Mesenchymal stem cell (in vitro differentiated cells and primary cell): ENCODE measurements at regions not wholly inside any gene's neighbourhood (a gene's known extent, or its start where the extent isn't known, plus 50 kb on each side); places are given as distances from the start of the nearest gene placed in this dataset.

Experiments used
- DNase-seq: peaks from one replicate; pipeline ENCODE4 v3.0.0-alpha.2; 2013
- H2AFZ ChIP-seq: one replicate; pipeline ENCODE4 v1.6.1; 2013; ENCODE audit warnings: low read depth, mild to moderate bottlenecking, control low read depth, inconsistent platforms, low read length, moderate library complexity
- H2AK5ac ChIP-seq: 2 replicates; pipeline ENCODE4 v1.6.1; 2013; ENCODE audit warnings: low read length, moderate library complexity, mild to moderate bottlenecking, inconsistent platforms; ENCODE audit not compliant: severe bottlenecking
- H2BK120ac ChIP-seq: one replicate; pipeline ENCODE4 v1.6.1; 2013; ENCODE audit warnings: low read depth, mild to moderate bottlenecking, inconsistent platforms, low read length, moderate library complexity
- H2BK12ac ChIP-seq, 2 experiments: one replicate each; pipeline ENCODE4 v1.6.1; 2013; ENCODE audit warnings: inconsistent platforms in 2 of 2, low read length in 2 of 2, mild to moderate bottlenecking in 2 of 2, moderate library complexity in 2 of 2, control low read depth in 1 of 2
- H2BK15ac ChIP-seq: one replicate; pipeline ENCODE4 v1.6.1; 2013; ENCODE audit warnings: mild to moderate bottlenecking, low read depth, inconsistent platforms; ENCODE audit not compliant: poor library complexity, severe bottlenecking
- H2BK5ac ChIP-seq: 2 replicates; pipeline ENCODE4 v1.6.1; 2013; ENCODE audit warnings: low read depth, mild to moderate bottlenecking, low read length, control low read depth, inconsistent platforms; ENCODE audit not compliant: poor library complexity, severe bottlenecking
- H3K14ac ChIP-seq, 2 experiments: one replicate each; pipeline ENCODE4 v1.6.1; 2013; ENCODE audit warnings: inconsistent platforms in 2 of 2, low read length in 2 of 2, control low read depth in 1 of 2, mild to moderate bottlenecking in 1 of 2, moderate library complexity in 1 of 2
- H3K18ac ChIP-seq, 2 experiments: one replicate each; pipeline ENCODE4 v1.6.1; 2013; ENCODE audit warnings: inconsistent platforms in 2 of 2, low read length in 2 of 2, control low read depth in 1 of 2, low read depth in 1 of 2, mild to moderate bottlenecking in 1 of 2
- H3K23ac ChIP-seq, 2 experiments: one replicate each; pipeline ENCODE4 v1.6.1; 2013; ENCODE audit warnings: inconsistent platforms in 2 of 2, low read length in 2 of 2, mild to moderate bottlenecking in 2 of 2, moderate library complexity in 2 of 2, control low read depth in 1 of 2
- H3K27ac ChIP-seq: 2 replicates; pipeline ENCODE4 v1.5.1; 2013; ENCODE audit warnings: mild to moderate bottlenecking, moderate library complexity, low read length, control low read depth, inconsistent platforms; ENCODE audit not compliant: poor library complexity, severe bottlenecking
- H3K27me3 ChIP-seq, 2 experiments: 2 replicates each; pipeline versions ENCODE4 v1.6.1 to v1.7.0; 2013; ENCODE audit warnings: low read length in 2 of 2, mild to moderate bottlenecking in 2 of 2, moderate library complexity in 2 of 2, control low read depth in 1 of 2, inconsistent platforms in 1 of 2; ENCODE audit not compliant: control insufficient read depth in 1 of 2, insufficient read depth in 1 of 2
- H3K36me3 ChIP-seq, 2 experiments: 2 replicates each; pipeline versions ENCODE4 v1.6.1 to v1.7.0; 2013; ENCODE audit warnings: low read length in 2 of 2, control low read depth in 1 of 2, inconsistent platforms in 1 of 2, low read depth in 1 of 2, mild to moderate bottlenecking in 1 of 2; ENCODE audit not compliant: insufficient read depth in 2 of 2, control insufficient read depth in 1 of 2
- H3K4ac ChIP-seq, 2 experiments: one replicate each; pipeline ENCODE4 v1.6.1; 2013; ENCODE audit warnings: inconsistent platforms in 2 of 2, low read length in 2 of 2, mild to moderate bottlenecking in 2 of 2, moderate library complexity in 2 of 2, control low read depth in 1 of 2, low read depth in 1 of 2
- H3K4me1 ChIP-seq: 2 replicates; pipeline ENCODE4 v1.6.1; 2013; ENCODE audit warnings: low read depth, low read length, control low read depth; ENCODE audit not compliant: control insufficient read depth, insufficient read depth
- H3K4me2 ChIP-seq: 2 replicates; pipeline ENCODE4 v1.6.1; 2013; ENCODE audit warnings: low read length, mild to moderate bottlenecking, inconsistent platforms; ENCODE audit not compliant: poor library complexity, severe bottlenecking
- H3K4me3 ChIP-seq, 2 experiments: 2 replicates each; pipeline versions ENCODE4 v1.5.1 to v1.7.0; 2013; ENCODE audit warnings: low read length in 2 of 2, mild to moderate bottlenecking in 2 of 2, control low read depth in 1 of 2, low read depth in 1 of 2; ENCODE audit not compliant: insufficient read depth in 1 of 2
- H3K79me1 ChIP-seq: replicated peaks from 2 replicates; pipeline ENCODE4 v1.6.1; 2013; ENCODE audit warnings: mild to moderate bottlenecking, control low read depth, low read length, inconsistent platforms; ENCODE audit not compliant: poor library complexity, severe bottlenecking
- H3K9ac ChIP-seq: 2 replicates; pipeline ENCODE4 v1.7.0; 2013; ENCODE audit warnings: mild to moderate bottlenecking, low read length, moderate library complexity
- H3K9me3 ChIP-seq: 2 replicates; pipeline ENCODE4 v1.7.0; 2013; ENCODE audit warnings: mild to moderate bottlenecking, low read length; ENCODE audit not compliant: control insufficient read depth
- H4K8ac ChIP-seq: one replicate; pipeline ENCODE4 v1.6.1; 2013; ENCODE audit warnings: inconsistent platforms, mild to moderate bottlenecking, low read length, moderate library complexity
- H4K91ac ChIP-seq: one replicate; pipeline ENCODE4 v1.6.1; 2013; ENCODE audit warnings: mild to moderate bottlenecking, low read length, inconsistent platforms
- WGBS: methylation state at CpG from one replicate; pipeline ENCODE4 v1.1.7; 2013; ENCODE audit warnings: mixed read lengths; 5-methylcytosine and 5-hydroxymethylcytosine counted together

DNA sequence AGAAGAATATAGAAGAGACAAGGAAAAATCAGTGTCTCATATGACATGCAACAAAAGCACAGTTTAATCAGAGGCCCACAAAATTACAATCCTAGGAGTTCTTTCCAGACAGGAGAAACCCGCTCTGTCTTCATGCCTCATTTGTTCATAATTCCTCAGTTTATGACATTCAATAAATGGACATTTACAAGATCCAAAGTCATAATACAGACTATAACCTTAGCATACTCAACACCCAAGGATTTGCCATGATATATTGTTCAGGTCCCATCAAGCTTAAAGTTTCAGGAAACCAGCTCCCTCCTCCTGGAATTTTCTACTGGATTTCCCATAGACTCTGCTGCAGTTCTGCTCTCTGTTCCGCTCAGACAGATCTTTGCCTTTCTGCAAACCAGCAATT lies 56.4 kb upstream of the POMP start:
- H3K18ac ChIP-seq = peak overlapping the region in 1 of 2 experiments; percentile 18
- no peak overlapping the region for H2AFZ ChIP-seq
- no peak overlapping the region for H3K4me2 ChIP-seq
- peak overlapping the region in 1 of 2 experiments; percentile 54 for H2BK12ac ChIP-seq
- H3K9ac ChIP-seq = no peak overlapping the region
- no peak overlapping the region for H3K14ac ChIP-seq
- no peak overlapping the region for H2AK5ac ChIP-seq
- no peak overlapping the region for H4K91ac ChIP-seq
- no peak overlapping the region for H3K27ac ChIP-seq
- no peak overlapping the region for H3K4me3 ChIP-seq
- no peak overlapping the region for H3K23ac ChIP-seq
- H3K79me1 ChIP-seq = no peaks in the 10 kb centered on the region
- H3K4ac ChIP-seq = no peak overlapping the region
- over 99% methylated on average over 2 of the region's 2 CpGs for WGBS
- H3K4me1 ChIP-seq = peaks cover 4% of the 10 kb centered on the region
- H2BK15ac ChIP-seq = no peak overlapping the region
- peaks cover 3 to 9% of the 10 kb centered on the region in 2 experiments for H3K27me3 ChIP-seq
- no peak overlapping the region for H2BK5ac ChIP-seq
- H2BK120ac ChIP-seq = no peak overlapping the region
- DNase-seq = no peak
- peaks cover 6% of the 10 kb centered on the region for H3K9me3 ChIP-seq
- H4K8ac ChIP-seq = no peak overlapping the region
- no peaks in the 10 kb centered on the region for H3K36me3 ChIP-seq

DNA sequence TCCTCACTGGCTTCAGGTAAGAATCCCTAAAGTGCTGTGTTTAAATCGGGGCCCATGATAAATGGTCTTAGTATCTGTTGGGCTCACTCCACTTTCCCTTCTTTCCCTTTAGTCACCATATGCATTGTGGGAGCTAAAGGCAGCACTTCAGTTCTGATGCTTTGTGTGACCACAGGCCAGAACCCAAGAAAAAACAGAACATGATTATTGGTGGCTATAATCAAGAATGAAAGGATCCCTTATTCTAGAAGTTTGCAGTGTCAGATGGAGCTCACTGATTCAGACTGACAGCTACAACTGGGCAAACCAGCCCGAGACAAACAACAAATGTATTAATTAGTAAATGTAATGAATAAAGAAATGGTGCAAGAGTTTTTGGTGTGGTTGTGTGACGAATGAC lies 57.3 kb upstream of the POMP start:
- no peak overlapping the region for H3K4ac ChIP-seq
- H3K79me1 ChIP-seq = no peaks in the 10 kb centered on the region
- over 99% methylated on average over 3 of the region's 3 CpGs for WGBS
- no peak overlapping the region for H2BK120ac ChIP-seq
- H3K18ac ChIP-seq = no peak overlapping the region
- DNase-seq = no peak
- H2AK5ac ChIP-seq = no peak overlapping the region
- no peak overlapping the region for H4K91ac ChIP-seq
- no peak overlapping the region for H3K27ac ChIP-seq
- H2BK15ac ChIP-seq = no peak overlapping the region
- peaks cover 6% of the 10 kb centered on the region for H3K9me3 ChIP-seq
- no peaks in the 10 kb centered on the region for H3K36me3 ChIP-seq
- H4K8ac ChIP-seq = no peak overlapping the region
- H3K4me2 ChIP-seq = no peak overlapping the region
- no peak overlapping the region for H2BK5ac ChIP-seq
- no peak overlapping the region for H3K23ac ChIP-seq
- no peak overlapping the region for H2AFZ ChIP-seq
- peaks cover 3 to 9% of the 10 kb centered on the region in 2 experiments for H3K27me3 ChIP-seq
- H2BK12ac ChIP-seq = no peak overlapping the region
- peaks cover 4% of the 10 kb centered on the region for H3K4me1 ChIP-seq
- no peak overlapping the region for H3K4me3 ChIP-seq
- no peak overlapping the region for H3K9ac ChIP-seq
- H3K14ac ChIP-seq = no peak overlapping the region

DNA sequence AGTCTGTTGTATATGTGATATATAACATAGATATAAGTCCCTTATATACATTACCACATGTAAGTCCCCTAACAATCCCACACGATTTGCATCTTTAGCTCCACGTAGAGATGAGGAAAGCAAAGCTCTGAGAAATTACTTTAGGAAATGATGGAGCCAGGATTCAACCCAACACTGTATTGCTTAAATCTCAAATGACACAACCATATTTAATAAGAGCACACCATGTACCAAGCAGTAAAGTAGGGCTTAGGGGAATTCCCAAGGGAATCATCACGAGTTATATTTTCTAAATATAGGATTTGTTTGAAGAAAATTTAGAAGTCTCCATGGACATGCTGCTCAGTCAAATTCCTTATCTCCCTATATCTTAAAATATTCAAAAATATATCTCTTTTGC lies 61.3 kb upstream of the POMP start:
- H3K79me1 ChIP-seq = no peaks in the 10 kb centered on the region
- no peak overlapping the region for H3K18ac ChIP-seq
- no peak overlapping the region for H3K14ac ChIP-seq
- H3K36me3 ChIP-seq = no peaks in the 10 kb centered on the region
- H3K23ac ChIP-seq = no peak overlapping the region
- no peak overlapping the region for H2BK12ac ChIP-seq
- peak; percentile 73 for DNase-seq
- H3K9me3 ChIP-seq = peaks cover 6% of the 10 kb centered on the region
- H3K4me2 ChIP-seq = no peak overlapping the region
- H2BK15ac ChIP-seq = no peak overlapping the region
- H3K4me3 ChIP-seq = no peak overlapping the region
- no peak overlapping the region for H3K27ac ChIP-seq
- H3K27me3 ChIP-seq = peaks cover under 1 to 7% of the 10 kb centered on the region in 2 experiments
- H4K8ac ChIP-seq = no peak overlapping the region
- H2AFZ ChIP-seq = no peak overlapping the region
- H2AK5ac ChIP-seq = no peak overlapping the region
- no peak overlapping the region for H4K91ac ChIP-seq
- H3K4me1 ChIP-seq = no peaks in the 10 kb centered on the region
- H2BK120ac ChIP-seq = no peak overlapping the region
- H2BK5ac ChIP-seq = no peak overlapping the region
- no peak overlapping the region for H3K4ac ChIP-seq
- WGBS = 68% methylated on average over 2 of the region's 3 CpGs
- H3K9ac ChIP-seq = no peak overlapping the region

DNA sequence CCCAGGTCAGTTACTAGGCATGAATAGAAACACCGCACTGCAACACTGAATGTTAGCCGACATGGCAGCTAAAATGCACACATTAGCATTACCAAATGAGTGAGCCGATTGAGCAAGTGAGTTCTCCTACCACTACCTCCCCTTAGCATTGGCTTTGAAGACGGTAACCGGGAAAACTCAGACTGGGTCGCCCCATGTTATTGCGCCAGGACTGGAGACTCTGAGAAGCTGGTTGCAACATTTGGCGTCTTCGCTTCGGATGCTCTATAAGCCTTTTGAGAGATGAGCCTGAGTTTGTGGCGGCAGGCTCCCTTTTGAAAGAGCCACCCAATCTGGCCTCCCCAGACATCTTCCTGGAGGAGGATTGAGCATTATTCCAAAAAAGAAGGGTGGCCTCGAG lies 68.5 kb upstream of the POMP start:
- DNase-seq = no peak
- H3K27ac ChIP-seq = no peak overlapping the region
- no peak overlapping the region for H2AFZ ChIP-seq
- H3K4me3 ChIP-seq = no peak overlapping the region
- no peak overlapping the region for H2AK5ac ChIP-seq
- H3K18ac ChIP-seq = no peak overlapping the region
- 97% methylated on average over 12 of the region's 12 CpGs for WGBS
- H3K9ac ChIP-seq = no peak overlapping the region
- H3K4me1 ChIP-seq = peaks cover 1% of the 10 kb centered on the region
- H3K36me3 ChIP-seq = no peaks in the 10 kb centered on the region
- H4K91ac ChIP-seq = no peak overlapping the region
- H3K4ac ChIP-seq = no peak overlapping the region
- no peak overlapping the region for H4K8ac ChIP-seq
- H3K23ac ChIP-seq = no peak overlapping the region
- no peaks in the 10 kb centered on the region for H3K9me3 ChIP-seq
- H3K27me3 ChIP-seq = no peaks in the 10 kb centered on the region
- H3K14ac ChIP-seq = no peak overlapping the region
- no peak overlapping the region for H3K4me2 ChIP-seq
- H3K79me1 ChIP-seq = no peaks in the 10 kb centered on the region
- H2BK5ac ChIP-seq = no peak overlapping the region
- no peak overlapping the region for H2BK12ac ChIP-seq
- H2BK120ac ChIP-seq = no peak overlapping the region
- no peak overlapping the region for H2BK15ac ChIP-seq
